Stomach (tissue), 4 donors: ENCODE measurements at regions not wholly inside any gene's neighbourhood (a gene's known extent, or its start where the extent isn't known, plus 50 kb on each side); places are given as distances from the start of the nearest gene placed in this dataset.

Experiments
- POLR2A ChIP-seq, 4 donors: fragments of 450-650 bp; IDR thresholded peaks; one replicate each; pipeline ENCODE4 v1.6.1; 2016; ENCODE audit warnings: antibody characterized with exemption in 4 of 4, control low read depth in 2 of 4, mild to moderate bottlenecking in 1 of 4, moderate library complexity in 1 of 4
- POLR2AphosphoS5 ChIP-seq, 3 donors: sonication (generic); formaldehyde crosslinking; IDR thresholded peaks; one replicate each; pipeline ENCODE4 v1.6.1; 2016; ENCODE audit warnings: antibody characterized with exemption in 3 of 3
- TF ChIP-seq, protein P1 (sequence below), 7 experiments: fragments of 450-650 bp in 4 of 7; fragments of 200-600 bp in 3 of 7; sonication (generic) in 3 of 7; IDR thresholded peaks; one replicate each; pipeline ENCODE4 v1.5.1; 2016 to 2019; ENCODE audit warnings: antibody characterized with exemption in 7 of 7, control low read depth in 2 of 7, mild to moderate bottlenecking in 1 of 7

DNA sequence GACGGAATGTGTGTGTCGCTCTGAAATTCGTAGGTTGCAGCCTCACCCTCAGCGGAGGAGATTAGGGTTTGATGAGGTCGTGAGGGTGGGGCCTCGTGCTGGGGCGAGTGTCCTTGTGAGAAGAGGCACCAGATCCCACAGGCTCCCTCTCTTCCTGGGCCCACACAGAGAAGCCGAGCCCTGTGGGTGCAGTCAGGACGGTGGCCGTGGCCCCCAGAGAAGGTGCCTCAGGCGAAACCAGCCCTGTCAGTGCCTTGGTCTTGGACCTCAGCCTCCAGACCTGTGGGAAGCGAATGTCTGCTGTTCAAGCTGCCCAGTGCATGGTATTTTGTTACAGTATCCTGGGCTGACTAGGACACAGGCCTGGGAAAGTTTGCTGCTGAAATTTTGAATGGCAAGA is 108.0 kb upstream of the ALKAL2 start:
- TF ChIP-seq POLR2A (IDR thresholded peaks at IDR 0.05) (no peak), POLR2AphosphoS5 (IDR thresholded peaks at IDR 0.05) (no peak)
- TF ChIP-seq, protein P1, sequence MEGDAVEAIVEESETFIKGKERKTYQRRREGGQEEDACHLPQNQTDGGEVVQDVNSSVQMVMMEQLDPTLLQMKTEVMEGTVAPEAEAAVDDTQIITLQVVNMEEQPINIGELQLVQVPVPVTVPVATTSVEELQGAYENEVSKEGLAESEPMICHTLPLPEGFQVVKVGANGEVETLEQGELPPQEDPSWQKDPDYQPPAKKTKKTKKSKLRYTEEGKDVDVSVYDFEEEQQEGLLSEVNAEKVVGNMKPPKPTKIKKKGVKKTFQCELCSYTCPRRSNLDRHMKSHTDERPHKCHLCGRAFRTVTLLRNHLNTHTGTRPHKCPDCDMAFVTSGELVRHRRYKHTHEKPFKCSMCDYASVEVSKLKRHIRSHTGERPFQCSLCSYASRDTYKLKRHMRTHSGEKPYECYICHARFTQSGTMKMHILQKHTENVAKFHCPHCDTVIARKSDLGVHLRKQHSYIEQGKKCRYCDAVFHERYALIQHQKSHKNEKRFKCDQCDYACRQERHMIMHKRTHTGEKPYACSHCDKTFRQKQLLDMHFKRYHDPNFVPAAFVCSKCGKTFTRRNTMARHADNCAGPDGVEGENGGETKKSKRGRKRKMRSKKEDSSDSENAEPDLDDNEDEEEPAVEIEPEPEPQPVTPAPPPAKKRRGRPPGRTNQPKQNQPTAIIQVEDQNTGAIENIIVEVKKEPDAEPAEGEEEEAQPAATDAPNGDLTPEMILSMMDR (IDR thresholded peaks at IDR 0.05), result no peak
